ENCODE measurements at regions not wholly inside any gene's neighbourhood (a gene's known extent, or its start where the extent isn't known, plus 50 kb on each side); places are given as distances from the start of the nearest gene placed in this dataset.

DNA sequence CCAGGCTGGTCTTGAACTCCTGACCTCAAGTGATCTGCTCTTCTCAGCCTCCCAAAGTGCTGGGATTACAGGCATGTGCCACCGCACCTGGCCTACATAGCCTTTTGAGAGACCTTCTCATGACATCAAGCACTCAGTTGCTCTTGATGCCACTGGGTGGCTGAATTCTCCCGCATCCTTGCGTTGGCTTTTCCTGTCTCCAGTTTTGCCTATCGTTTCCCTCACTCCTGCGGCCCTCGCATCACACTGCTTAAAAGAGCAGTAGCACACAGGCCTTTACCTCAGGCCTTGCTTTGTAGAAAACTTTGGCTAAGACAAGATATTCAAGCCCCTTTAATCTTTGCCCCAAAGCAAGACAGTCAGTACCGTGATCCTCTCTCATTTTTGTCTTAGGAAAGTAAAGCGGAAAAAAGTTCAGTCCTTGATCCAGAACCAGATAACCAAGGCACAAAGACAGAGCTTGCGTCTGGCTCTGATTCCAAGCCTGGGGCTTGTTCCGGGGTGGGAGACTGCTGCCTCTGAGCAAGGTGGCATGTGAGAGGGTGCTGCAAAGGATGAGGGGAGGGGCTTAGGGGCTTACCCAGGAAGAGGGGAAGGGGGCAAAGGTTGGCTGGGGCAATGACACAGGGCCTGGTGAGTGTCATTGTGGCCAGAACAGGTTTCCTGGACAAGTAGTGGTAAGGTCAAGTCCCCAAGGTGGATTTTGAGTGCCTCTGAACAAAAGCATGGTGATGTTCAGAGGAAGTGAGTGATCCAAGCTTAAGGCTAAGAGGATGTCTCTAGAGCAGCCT, 175.0 kb upstream of the TLE3 start:
- DNase-seq = no peak

DNA sequence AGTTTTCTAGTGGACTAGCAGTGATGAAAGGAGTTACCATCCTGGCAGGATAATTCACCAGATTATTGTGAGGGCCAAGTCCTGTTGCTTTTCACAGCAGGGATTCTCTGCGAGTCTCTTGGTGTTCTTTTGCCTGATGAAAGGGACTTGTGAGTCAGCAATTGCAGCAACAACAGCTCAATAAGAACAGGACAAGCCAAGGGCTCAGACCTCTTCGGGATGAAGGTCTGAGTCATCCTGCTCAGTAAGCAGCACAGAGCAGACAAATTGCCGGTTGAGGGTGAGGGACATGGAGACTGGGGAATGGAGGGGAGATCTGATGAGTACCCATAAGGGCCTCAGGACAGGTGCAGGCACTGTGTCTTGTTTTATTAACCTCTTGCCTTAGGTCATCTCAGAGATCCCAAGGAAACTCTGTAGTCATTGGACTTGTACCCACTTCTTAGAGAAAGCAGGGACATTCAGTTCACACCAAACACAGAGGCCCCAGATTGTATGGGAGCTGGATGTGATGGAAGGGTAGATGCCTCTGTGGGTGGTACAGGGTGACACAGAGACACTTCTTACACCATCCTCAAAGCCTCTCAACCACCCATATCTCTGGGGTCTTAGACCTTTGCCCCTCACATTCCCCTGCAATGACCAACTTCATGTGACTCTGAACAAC, 173.8 kb upstream of the TLE3 start:
- peak; percentile 11 for DNase-seq

DNA sequence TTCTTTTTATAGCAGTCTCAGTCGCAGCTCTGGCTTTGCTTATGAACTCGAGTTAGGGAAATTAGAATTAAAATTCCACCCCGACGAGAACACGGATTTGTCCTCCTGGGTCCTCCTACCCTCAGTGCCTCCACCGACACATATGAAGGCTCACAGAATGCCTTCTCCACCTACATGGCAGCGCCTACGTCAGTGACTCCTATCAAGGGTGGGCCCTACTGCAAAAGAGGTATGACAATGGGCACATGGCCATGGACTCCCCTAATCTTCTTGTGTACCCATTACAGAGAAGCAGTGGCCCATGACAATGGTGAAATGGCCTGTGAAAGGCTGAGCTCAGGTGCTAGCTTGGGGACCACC, 173.0 kb upstream of the TLE3 start:
- no peak for DNase-seq

DNA sequence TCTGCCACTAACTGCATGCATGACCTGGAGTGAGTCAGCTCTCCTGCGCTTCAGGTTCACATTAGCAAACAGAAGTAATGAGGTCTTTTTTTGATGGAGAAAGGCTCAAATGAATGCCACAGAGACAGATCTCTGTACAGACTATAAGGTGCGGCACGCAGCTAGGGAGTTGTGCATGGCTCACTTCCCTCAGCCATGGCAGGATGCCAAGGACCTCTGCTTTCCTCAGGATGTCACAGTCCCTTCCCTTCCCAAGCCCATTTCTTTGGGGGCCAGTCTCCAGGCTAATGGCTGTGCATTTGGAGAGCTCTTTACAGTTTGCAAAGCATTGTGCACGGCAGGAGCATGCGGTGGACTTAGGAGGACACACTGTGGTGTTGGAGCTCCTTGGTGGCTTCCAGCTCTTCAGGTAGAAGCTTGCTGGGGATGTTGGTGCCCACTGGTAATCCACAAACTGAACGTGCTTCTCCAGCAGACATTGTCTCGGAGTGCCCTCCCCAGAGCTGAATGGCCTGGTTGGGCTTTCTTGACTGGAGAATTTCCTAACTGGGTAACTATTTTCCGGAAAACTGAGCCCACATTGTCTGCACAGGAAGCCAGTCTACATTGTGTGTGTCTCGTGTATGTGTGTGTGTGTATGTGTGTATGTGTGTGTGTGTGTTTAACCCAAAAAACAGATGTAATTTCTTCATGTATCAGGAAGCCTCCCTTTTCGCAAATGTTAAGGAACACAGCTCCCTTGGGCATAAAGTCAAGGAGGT, 172.5 kb upstream of the TLE3 start:
- no peak for DNase-seq

DNA sequence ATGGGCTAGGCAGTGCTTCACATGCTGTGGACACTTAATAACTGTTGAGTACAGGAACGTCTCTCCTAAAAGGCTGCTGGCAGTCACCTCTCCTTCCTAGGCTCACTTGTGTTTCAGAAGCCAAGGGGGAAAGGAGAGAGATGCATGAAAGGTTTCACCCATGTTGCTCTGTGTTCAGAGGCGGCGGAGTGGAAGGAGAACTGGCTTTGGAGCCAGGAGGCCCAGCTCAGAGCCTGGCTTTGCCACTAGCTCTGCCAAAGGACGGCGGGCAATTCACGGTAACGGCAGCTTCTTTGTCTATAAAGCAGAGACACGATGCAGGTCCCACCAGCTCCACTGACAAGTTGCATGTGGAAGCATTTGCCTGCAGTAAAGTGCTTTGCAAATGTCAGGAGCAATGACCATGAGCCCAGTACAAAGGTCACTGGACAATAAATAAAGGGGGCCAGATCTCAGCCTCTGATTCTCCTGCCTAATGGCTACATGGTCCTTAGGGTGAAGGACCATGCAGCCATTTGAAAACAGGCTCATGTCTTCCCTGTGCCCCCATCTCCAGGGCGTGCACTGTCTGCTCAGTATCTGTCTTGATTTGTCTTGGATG, 171.7 kb upstream of the TLE3 start:
- no peak for DNase-seq

DNA sequence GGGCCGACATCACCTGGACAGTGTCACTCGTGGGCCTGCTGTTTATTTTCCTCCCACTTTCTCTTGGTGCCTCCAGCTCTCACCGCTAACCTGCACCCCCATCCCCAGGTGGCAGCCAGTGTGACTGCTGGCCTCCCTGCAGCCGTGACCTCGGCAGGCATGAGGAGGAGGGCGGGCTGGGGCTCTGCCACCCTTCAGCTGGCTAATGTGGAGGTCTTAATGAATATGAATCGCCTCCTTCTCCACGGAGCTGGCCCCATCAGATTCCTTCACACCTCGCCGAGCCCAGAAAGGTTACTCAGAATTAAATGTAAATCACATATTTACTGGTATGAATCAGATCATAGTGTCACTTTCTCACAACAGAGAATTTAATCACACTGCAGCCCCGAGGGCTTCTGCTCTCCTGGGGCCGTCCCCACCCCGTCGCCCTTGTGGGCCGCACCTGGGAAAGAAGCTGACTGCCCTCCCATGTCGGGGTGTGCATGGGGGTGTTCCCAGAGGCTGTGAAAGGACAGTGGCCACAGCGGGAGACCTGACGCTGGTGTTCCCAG, 171.1 kb upstream of the TLE3 start:
- no peak for DNase-seq

DNA sequence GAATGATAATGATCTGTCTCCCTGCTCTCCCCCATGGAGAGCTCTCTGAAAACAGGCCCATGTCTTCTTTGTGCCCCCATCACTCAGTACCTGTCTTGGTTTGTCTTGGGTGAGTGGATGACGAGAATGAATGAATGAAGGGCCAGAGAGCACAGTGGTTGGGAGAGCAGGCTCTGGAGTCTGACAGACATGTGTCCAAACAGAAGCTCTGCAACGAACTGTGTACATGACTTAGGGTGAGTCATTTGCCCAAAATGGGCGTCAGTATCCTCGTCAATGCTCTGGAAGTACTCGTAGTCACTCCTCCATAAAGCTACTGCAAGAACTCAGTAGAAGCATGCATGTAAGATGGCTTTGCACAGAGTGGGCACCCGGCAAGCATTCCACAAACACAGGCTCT, 170.2 kb upstream of the TLE3 start:
- DNase-seq = no peak

DNA sequence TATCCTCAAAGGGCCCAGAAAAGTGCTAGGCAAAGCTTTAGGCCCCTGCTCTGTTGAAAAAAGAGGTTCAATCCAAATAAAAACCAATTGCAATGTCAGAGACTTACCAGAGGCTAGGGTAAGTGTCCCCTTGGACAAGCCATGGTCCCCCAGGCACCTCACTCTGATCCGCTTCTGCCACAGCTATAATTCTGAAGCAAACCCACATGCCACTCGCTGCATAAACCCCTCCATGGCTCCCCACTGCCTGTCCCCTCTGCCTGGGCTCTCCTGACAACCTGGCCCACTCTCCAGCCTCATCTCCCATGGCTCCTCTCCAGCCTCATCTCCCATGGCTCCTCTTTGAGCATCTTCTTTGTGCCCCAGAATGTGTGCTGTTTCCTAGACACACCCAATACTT, 169.6 kb upstream of the TLE3 start:
- DNase-seq = no peak

DNA sequence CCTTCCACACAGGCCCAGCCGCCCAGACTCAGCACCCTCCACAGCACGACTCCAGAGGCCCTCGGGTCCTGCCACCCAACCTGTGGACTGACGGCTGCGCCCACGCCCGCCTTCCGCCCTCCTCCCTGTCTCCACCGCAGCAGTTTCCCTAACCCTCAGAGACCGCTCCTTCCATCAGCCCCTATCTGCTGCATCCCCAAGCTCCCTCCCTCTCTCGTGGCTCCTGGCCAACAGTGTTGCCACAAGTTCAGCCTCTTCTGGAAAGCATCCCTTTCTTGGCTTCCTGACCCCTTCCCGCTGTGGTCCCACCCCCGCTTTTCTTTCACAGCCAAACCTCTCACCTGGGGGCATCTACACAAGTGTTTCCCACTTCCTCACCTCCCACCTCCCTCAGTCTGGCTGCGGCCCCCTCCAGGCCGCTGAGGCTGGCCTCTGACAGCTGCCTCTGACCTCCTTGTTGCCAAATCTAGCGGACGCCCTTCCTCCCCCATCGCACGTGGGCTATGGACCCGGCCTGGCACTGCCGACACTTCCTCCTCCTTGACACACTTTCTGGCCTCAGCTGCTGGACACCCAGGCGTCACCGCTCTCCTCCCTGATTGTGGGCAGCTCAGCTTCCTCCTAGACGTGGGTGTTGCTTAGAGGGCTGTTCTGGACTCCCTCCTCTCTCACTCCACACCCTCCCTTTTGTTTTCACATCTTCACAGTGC, 168.8 kb upstream of the TLE3 start:
- no peak for DNase-seq

DNA sequence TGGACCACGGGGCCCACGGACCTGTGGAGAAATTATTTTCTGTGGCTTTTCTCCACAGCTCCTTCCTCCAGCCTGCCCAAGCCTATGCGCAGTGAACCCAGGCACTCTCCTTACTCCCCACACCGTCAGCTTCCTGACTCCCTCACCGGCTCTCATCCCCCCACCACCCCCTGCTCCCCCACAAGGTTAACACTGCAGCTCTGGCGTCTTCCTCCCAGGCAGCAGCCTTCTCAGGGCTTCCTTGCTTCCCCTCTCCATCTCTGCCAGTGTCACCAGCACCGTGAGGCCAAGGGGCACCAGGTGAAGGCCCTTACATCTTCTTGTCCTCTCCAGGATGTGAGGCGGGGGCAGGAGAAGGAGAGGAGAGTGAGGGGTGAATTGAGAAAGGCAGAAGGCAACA, 168.3 kb upstream of the TLE3 start:
- no peak for DNase-seq

DNA sequence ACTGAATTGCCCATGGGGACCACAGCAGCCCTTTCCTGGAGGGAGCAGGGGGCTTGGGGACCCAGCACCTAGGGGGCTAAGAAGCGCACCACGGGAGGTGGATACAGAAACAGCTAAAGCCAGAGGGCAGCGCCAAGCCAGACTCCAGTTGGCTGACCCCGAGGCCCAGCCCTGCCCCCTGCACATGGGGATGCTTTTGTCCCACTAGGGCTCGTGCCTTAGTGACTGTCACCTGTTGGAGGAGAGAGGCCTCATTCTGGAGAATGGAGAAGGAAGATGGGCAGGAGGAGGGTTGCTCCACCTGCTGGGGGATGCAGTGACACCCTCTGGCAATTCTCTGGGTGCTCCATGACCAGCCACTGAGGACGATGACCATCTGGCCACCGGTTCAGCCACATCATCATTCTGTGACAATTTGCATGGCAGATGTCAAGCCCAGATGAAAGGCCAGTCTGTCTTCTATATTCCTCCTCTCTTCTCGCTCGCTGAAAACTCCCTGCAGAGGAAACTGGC, 167.8 kb upstream of the TLE3 start:
- DNase-seq = no peak

DNA sequence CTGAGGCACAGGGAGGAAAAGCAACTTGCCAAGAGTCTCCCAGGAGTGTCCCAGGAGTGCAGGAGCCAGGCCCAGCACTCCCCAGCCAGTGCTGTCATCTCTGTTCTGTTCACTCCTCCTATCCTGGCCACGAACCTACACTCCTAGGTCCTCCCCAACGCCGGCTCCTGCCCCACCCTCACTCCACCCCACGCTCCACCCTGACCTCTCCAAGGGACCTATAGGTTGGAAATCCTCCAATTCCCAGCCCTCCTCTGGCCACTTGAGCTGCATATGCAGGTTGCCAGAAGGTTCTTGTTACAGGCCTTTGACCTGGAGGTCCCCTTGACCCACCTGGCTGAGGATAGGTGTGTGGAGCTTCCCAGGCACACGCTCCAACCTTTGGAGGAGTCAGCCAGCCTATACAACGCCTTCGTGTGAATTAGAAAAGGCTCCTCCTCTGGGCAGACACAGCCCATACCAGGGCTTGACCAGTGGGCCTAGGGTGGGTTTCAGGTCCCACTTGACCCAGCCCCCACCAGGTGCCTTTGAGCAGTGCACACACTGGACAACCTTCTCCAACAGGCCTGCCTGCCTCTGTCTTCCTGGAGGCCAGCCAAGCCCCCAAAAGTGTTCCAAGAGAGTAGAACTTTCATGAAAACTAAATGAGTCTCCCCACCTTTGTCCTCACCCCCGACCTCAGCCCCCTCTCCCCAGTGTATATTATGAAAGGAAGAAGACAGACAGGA, 167.2 kb upstream of the TLE3 start:
- DNase-seq = no peak

DNA sequence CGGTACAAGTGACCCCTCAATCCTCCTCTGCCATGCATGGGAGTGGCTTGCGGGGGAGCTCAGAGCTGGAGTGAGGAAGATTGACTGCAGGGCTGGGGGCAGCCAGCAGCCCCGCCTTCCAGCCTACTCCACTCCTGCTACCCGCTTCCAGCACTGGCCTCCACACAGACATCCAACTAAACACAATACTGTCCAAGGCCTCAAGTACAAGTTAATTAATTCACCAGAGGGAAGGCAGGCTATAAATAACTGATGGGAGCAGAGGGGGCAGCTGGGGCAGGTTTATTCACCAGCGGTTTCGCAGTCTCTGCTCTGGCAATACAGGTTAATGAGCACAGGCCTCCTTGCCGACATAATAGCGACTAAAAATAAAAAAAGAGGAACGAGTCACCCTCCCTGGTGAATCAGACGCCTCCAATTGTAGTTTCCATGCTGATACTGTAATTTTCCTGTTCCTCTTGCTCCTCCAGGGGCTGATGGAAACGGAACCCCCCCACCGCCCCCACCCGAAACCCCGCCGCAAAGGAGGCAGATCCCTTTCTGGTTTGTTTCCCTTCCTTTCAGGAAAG, 166.4 kb upstream of the TLE3 start:
- DNase-seq = peak; percentile 62

DNA sequence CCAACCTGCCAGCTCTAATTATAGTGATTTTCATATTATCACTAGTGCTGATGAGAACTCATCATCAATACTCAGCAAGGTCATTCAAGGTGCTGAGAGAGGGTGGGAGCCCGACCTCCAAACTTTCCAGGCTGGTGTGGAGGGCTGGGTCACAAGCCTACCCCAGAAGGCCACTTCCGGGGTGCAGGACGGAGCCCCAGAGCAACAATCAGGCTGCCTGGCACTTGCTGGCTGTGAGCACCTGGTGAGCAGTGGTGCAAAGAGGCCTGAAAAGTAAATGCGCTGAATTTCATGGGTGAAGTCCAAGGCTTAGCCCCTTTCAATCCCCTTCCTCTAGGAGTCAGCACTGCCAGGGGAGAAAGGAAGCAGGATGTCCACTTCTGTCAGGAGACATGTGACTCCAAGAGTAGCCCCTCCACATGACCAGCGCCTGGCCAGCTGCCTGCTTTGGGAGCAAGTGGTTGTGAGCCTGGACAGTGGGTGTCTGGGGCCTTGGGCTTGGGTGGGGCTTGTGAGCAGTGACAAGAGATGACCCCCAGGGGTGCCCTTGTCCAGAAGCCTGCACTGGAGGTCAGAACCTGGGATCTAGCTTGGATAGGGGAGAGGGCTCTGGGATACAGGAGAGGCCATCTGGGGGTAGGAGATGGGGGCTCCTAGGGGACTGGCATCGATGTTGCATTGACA, 165.0 kb upstream of the TLE3 start:
- no peak for DNase-seq

DNA sequence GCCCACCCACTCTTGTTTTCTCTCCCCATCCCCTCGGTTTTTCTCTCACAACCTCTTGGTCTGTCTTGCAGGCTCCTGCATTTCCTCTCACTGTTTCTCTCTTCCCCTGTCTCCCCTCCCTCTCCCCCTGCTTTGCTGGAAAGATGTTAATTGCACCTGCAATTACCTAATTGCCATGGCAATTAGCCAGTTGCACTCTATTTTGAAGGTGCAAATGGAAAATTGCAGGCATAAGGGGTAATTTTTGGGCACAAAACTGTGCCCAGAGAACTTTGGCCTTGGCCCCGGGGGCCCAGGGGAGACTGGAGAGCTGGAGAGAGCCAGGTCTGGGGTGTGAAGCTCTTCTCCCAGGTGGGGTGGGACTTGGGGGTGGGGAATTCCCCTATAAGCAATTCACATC, 164.5 kb upstream of the TLE3 start:
- no peak for DNase-seq

DNA sequence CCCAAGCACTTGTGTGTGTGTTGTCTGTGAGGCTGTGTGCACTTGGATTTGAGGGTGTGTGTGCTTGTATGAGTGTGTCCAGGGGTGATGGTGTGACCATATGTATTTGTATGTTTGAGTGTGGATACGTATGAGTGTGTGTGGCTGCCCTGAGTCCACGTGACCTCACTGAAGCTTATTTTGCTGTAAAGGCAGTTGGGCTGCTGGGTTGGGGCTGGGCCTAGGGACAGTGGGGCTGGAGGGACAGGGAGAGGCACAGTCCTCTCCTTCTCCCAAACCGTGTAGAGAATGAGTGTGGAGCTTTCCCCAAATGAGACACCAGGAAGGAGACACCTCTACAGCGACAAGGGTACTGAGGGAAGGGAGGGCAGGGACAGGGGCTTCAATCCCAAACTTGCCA, 163.4 kb upstream of the TLE3 start:
- DNase-seq = no peak

DNA sequence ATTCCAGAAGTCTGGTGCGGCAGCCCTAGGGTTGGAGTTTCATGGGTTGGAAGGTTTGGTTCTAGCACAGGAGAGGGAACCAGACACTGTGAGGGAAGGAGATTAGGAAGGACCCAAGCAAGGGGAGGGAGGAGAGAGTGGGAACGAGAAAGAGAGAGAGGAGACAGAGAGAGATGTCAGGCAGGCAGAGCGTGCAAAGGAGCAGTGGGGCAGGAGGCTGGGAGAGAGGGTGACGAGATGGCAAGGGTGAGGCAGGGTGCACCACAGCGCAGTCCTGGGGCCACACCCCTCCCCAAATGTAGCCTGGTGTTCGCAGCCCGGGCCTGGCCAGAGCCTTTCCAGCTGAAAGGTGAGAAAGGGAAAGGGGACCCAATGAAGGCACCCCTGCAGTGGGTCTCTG, 162.9 kb upstream of the TLE3 start:
- DNase-seq = no peak

DNA sequence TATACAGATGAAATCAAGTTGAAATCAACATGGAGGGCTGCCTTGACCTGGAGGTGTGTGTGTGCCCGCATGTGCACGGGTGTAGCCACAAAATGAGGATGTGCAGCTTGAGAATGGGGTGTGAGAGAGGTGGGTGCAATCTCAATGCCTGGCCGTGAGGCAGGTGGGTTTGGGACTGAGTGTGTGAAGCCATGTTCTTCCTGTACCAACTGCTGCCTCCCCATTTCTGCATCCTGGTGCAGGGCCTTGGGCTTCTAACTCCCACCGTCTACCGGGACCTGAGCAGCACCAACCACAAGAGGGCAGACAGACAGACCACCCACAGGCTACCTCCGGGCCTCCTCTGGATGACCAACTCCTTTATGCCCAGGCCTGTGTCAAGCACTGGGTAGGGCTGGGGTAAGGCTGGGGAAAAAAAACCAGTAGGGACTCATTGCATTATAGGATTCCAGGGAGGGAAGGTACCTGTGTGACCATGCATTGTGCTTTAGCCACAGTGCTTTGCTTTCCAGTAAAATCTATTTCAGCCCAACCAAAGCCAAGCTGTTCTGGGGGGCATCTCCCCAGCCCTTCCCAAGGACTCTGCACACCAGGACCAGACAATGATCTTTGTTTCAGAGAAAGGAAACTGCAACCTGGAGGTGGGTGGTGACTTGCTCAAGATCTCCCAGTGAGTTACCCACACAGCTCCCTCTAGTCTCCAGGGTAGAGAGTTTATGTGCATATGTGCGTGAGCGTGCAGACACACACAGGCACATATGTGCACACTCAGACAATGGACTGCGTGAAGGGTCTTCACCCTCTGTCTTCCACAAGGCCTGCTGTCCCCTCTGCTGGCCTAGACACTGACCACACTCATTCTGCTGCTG, 162.2 kb upstream of the TLE3 start:
- DNase-seq = no peak

DNA sequence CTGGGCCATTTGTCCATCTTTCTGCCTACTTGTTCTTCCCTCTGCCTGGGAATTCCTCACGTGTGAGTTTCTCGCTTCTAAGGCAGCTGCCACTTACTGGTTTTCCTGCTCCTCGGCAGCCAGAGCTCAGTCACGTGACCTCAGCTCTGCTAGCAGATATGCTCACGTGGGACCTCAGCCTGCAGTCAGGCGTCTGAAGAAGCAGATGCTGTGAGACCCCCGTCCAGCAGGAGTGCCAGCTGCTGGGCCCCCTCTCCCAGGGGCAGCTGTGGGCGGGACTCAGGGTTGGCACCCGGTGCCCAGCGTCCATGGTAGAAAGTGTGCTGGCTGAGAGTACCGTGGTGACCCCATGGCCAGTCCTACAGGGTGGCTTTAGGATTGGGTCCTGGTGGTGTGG, 161.3 kb upstream of the TLE3 start:
- DNase-seq = no peak
